ENCODE measurements at regions not wholly inside any gene's neighbourhood (a gene's known extent, or its start where the extent isn't known, plus 50 kb on each side); places are given as distances from the start of the nearest gene placed in this dataset.

- no peak overlapping the region for H3K9ac ChIP-seq (ENCODE audit: low read length in 3 of 3)
- intact Hi-C loops (cut with DNase I) = no loop called here
- H3K4me3 ChIP-seq (ENCODE audit: low read length in 3 of 3) = no peak overlapping the region
- no peaks in the 10 kb centered on the region for H3K36me3 ChIP-seq (ENCODE audit: control insufficient read depth in 2 of 3, insufficient read depth in 3 of 3, low read length in 3 of 3)
- no peak for TF ChIP-seq CTCF (IDR thresholded peaks at IDR 0.05; ENCODE audit: borderline replicate concordance, extremely low read depth, insufficient read depth)
- no peaks in the 10 kb centered on the region for H3K4me1 ChIP-seq (ENCODE audit: control insufficient read depth in 2 of 3, insufficient read depth in 2 of 3, low read depth in 1 of 3, low read length in 3 of 3)
- no peak overlapping the region for H3K27ac ChIP-seq (ENCODE audit: low read depth in 2 of 2, low read length in 2 of 2)
- FAIRE-seq = no peak
- DNase-seq = no peak
- H3K27me3 ChIP-seq (ENCODE audit: control insufficient read depth, insufficient read depth, low read length) = no peaks in the 10 kb centered on the region
- H3K9me3 ChIP-seq (ENCODE audit: control insufficient read depth in 2 of 3, insufficient read depth in 1 of 3, low read length in 3 of 3) = peaks cover 0 to 7% (median 2%) of the 10 kb centered on the region in 3 donors
Observed at GRCh38 chr2:146295080-146295670, 1549.7 kb upstream of the ACVR2A start.

- Histone ChIP-seq H3K4me1 (ENCODE audit: control insufficient read depth in 2 of 3, insufficient read depth in 2 of 3, low read depth in 1 of 3, low read length in 3 of 3) (no peaks in the 10 kb centered on the region), H3K9me3 (ENCODE audit: control insufficient read depth in 2 of 3, insufficient read depth in 1 of 3, low read length in 3 of 3) (peaks cover 0 to 3% (median 0%) of the 10 kb centered on the region in 3 donors), H3K4me3 (ENCODE audit: low read length in 3 of 3) (no peak overlapping the region), H3K27me3 (ENCODE audit: control insufficient read depth, insufficient read depth, low read length) (no peaks in the 10 kb centered on the region), H3K36me3 (ENCODE audit: control insufficient read depth in 2 of 3, insufficient read depth in 3 of 3, low read length in 3 of 3) (no peaks in the 10 kb centered on the region), H3K27ac (ENCODE audit: low read depth in 2 of 2, low read length in 2 of 2) (no peak overlapping the region), H3K9ac (ENCODE audit: low read length in 3 of 3) (no peak overlapping the region)
- TF ChIP-seq CTCF (IDR thresholded peaks at IDR 0.05; ENCODE audit: borderline replicate concordance, extremely low read depth, insufficient read depth) = no peak
- FAIRE-seq = no peak
- intact Hi-C loops (cut with DNase I) = no loop called here
- no peak for DNase-seq
Observed at GRCh38 chr2:146287281-146287680, 1557.5 kb upstream of the ACVR2A start.

- no peak overlapping the region for H3K4me3 ChIP-seq (ENCODE audit: low read length in 3 of 3)
- no peak for DNase-seq
- no peaks in the 10 kb centered on the region for H3K27me3 ChIP-seq (ENCODE audit: control insufficient read depth, insufficient read depth, low read length)
- intact Hi-C loops (cut with DNase I) = no loop called here
- H3K36me3 ChIP-seq (ENCODE audit: control insufficient read depth in 2 of 3, insufficient read depth in 3 of 3, low read length in 3 of 3) = no peaks in the 10 kb centered on the region
- FAIRE-seq = no peak
- TF ChIP-seq CTCF (IDR thresholded peaks at IDR 0.05; ENCODE audit: borderline replicate concordance, extremely low read depth, insufficient read depth) = no peak
- H3K9ac ChIP-seq (ENCODE audit: low read length in 3 of 3) = no peak overlapping the region
- no peaks in the 10 kb centered on the region for H3K4me1 ChIP-seq (ENCODE audit: control insufficient read depth in 2 of 3, insufficient read depth in 2 of 3, low read depth in 1 of 3, low read length in 3 of 3)
- no peak overlapping the region for H3K27ac ChIP-seq (ENCODE audit: low read depth in 2 of 2, low read length in 2 of 2)
- H3K9me3 ChIP-seq (ENCODE audit: control insufficient read depth in 2 of 3, insufficient read depth in 1 of 3, low read length in 3 of 3) = peaks cover 0 to 1% (median 0%) of the 10 kb centered on the region in 3 donors
Observed at GRCh38 chr2:146278881-146279280, 1565.9 kb upstream of the ACVR2A start.

Measured in kidney (tissue), 13 donors.